PFSK-1 (cell line): ENCODE measurements at regions not wholly inside any gene's neighbourhood (a gene's known extent, or its start where the extent isn't known, plus 50 kb on each side); places are given as distances from the start of the nearest gene placed in this dataset.

ENCODE experiments used
- POLR2AphosphoS5 ChIP-seq: IDR thresholded peaks from 2 replicates; pipeline ENCODE4 v1.6.1; 2012; ENCODE audit warnings: low read depth, mild to moderate bottlenecking, control low read depth, low read length, moderate library complexity
- REST ChIP-seq, 2 experiments: IDR thresholded peaks; 2 replicates each; pipeline versions ENCODE4 v1.6.1 to v1.8.0; 2011 to 2012; ENCODE audit warnings: low read depth in 2 of 2, low read length in 2 of 2, control low read depth in 1 of 2, inconsistent platforms in 1 of 2, mild to moderate bottlenecking in 1 of 2, moderate library complexity in 1 of 2; ENCODE audit not compliant: insufficient read depth in 1 of 2
- SIN3A ChIP-seq: IDR thresholded peaks from 2 replicates; pipeline ENCODE4 v1.6.1; 2012; ENCODE audit warnings: mild to moderate bottlenecking, low read length, moderate library complexity, borderline replicate concordance; ENCODE audit not compliant: insufficient read depth
- TAF1 ChIP-seq: IDR thresholded peaks from 2 replicates; pipeline ENCODE4 v1.6.1; 2012; ENCODE audit warnings: low read length, control low read depth, borderline replicate concordance; ENCODE audit not compliant: insufficient read depth

GRCh38 chr2:133900909-133901308 lies 332.6 kb upstream of the NCKAP5 start:
- TF ChIP-seq REST (IDR thresholded peaks at IDR 0.05; ENCODE audit: insufficient read depth in 1 of 2, low read depth in 2 of 2, low read length in 2 of 2), result no peak
- no peak for TF ChIP-seq TAF1
- no peak for TF ChIP-seq SIN3A
- TF ChIP-seq POLR2AphosphoS5, result no peak
